Mesodermal cell (in vitro differentiated cells): ENCODE measurements at regions not wholly inside any gene's neighbourhood (a gene's known extent, or its start where the extent isn't known, plus 50 kb on each side); places are given as distances from the start of the nearest gene placed in this dataset.

Source experiments
- H3K27ac ChIP-seq: 2 replicates; pipeline ENCODE4 v1.7.0; 2013; ENCODE audit warnings: mild to moderate bottlenecking, low read depth, low read length, moderate library complexity; ENCODE audit not compliant: severe bottlenecking
- H3K36me3 ChIP-seq: 2 replicates; pipeline ENCODE4 v1.7.1; 2013; ENCODE audit warnings: mild to moderate bottlenecking, low read length, moderate library complexity; ENCODE audit not compliant: control insufficient read depth, insufficient read depth
- H3K4me1 ChIP-seq: one replicate; pipeline ENCODE4 v1.7.1; 2013; ENCODE audit warnings: mild to moderate bottlenecking, low read length; ENCODE audit not compliant: insufficient read depth, control insufficient read depth, poor library complexity, severe bottlenecking
- H3K4me3 ChIP-seq: 2 replicates; pipeline ENCODE4 v1.7.0; 2013; ENCODE audit warnings: low read length, control low read depth, mild to moderate bottlenecking; ENCODE audit not compliant: insufficient read depth, poor library complexity, severe bottlenecking; ENCODE audit errors: extremely low read depth
- H3K9me3 ChIP-seq: 2 replicates; pipeline ENCODE4 v1.7.1; 2013; ENCODE audit warnings: mild to moderate bottlenecking, low read length, moderate library complexity; ENCODE audit not compliant: control insufficient read depth
- WGBS, 2 experiments: methylation state at CpG; one replicate each; pipeline ENCODE4 v1.1.5; 2013; ENCODE audit warnings: missing lambda C conversion rate in 2 of 2; ENCODE audit not compliant: insufficient coverage in 2 of 2; 5-methylcytosine and 5-hydroxymethylcytosine counted together

DNA sequence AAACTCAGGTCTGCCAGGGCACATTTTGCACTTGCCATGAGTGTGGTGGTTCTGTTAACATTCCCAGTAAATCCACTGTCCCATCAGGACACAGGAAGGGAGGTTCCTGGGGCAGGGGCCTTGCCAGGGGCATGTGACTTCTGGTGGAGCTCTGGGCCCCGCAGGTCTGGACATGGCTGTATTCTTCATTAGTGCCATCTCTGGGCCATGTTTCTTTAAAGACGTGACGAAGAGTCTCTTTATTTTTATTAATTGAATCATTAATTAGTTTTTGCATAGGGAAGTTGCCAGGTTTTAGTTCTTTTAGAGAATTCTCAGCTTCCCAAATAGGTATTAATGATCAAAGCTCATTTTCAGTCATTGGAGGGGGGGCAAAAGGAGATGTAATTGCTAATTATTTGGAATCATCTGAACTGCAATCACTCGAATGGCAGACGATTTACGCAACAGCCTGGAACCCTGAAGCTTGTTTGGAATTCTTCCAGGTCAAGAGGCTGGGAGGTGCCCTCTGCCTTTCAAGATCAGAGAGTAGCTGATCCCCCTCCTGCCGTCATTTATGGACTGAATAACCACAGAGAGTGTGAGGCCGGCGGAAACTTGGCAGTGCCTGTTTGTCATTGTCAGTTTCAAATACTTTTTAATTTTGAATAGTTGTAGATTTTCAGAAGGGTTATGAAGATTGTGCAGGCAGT is 106.2 kb downstream of the RTP5 start:
- Histone ChIP-seq H3K36me3 (peaks cover 5% of the 10 kb centered on the region), H3K4me3 (no peak overlapping the region), H3K27ac (no peak overlapping the region), H3K9me3 (no peaks in the 10 kb centered on the region), H3K4me1 (no peaks in the 10 kb centered on the region)
- 86 to 96% methylated on average over 4 of the region's 9 CpGs for WGBS, 2 experiments

- no peak overlapping the region for H3K4me3 ChIP-seq
- H3K27ac ChIP-seq = no peak overlapping the region
- no peaks in the 10 kb centered on the region for H3K4me1 ChIP-seq
- 85 to 88% methylated on average over 11 of the region's 12 CpGs for WGBS, 2 experiments
- H3K36me3 ChIP-seq = peaks cover 5% of the 10 kb centered on the region
- H3K9me3 ChIP-seq = no peaks in the 10 kb centered on the region
These were observed 106.8 kb downstream of the RTP5 start for GRCh38 chr2:241976296-241976695.

- 95 to 97% methylated on average over 11 of the region's 14 CpGs for WGBS, 2 experiments
- H3K36me3 ChIP-seq = peaks cover 2% of the 10 kb centered on the region
- H3K27ac ChIP-seq = no peak overlapping the region
- H3K9me3 ChIP-seq = no peaks in the 10 kb centered on the region
- no peaks in the 10 kb centered on the region for H3K4me1 ChIP-seq
- no peak overlapping the region for H3K4me3 ChIP-seq
These were observed 108.2 kb downstream of the RTP5 start for GRCh38 chr2:241977557-241978300.

DNA sequence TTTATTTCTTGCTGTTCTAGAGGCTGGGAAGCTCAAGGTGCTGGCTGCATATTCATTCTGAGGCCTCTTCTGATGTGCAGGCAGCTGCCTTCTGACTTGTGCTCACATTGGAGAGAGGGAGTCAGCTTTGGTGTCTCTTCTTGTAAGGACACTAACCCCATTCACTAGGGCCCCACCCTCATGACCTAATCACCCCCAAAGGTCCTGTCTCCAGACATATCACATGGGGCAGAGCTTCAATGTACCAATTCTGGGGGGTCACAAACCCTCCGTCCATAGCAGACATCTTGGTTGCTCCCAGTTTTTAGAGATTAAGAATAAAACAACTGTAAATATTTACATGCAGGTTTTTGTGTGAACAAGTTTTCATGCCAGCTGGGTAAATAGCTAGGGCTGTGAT is 109.1 kb downstream of the RTP5 start:
- H3K4me3 ChIP-seq = no peak overlapping the region

GRCh38 chr2:241980193-241980592 is 110.7 kb downstream of the RTP5 start:
- no peaks in the 10 kb centered on the region for H3K9me3 ChIP-seq
- no peaks in the 10 kb centered on the region for H3K4me1 ChIP-seq
- 88 to 90% methylated on average over 5 to 6 of the region's 6 CpGs for WGBS, 2 experiments

More for the DNA sequence above, 109.1 kb downstream of the RTP5 start:
- Histone ChIP-seq H3K27ac (no peak overlapping the region), H3K9me3 (no peaks in the 10 kb centered on the region), H3K4me1 (no peaks in the 10 kb centered on the region), H3K36me3 (no peaks in the 10 kb centered on the region)
- no CpG with 5 or more reads among the region's 1 CpG for WGBS, 2 experiments

DNA sequence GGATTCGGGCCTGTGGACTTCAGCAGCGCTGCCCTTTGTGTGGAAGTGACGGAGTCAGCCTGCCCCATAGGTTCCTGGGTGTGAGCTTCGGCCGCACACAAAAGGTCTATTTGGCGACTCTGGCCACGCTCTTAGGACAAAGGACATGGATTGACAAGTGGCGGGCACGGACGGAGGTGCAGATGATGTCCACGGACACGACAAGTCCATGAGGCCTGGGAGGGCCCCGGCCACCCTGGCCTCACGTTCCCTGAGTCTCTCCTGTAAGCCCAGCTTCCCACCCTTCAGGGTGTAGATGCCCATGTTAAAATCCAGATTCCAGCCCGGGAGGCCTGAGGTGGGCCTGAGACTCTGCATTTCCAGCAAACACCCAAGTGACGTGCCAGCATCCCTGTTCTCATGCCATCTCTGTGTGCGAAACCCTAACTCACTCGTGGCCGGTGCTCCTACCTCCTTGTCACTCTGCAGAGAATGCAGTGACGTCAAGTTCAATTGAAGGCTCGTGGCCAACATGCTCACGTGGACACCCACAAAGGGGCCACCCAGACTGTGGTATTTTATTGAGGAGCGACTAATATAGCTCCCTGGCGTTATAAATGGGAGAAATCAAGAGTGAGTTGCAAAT is 111.7 kb downstream of the RTP5 start:
- no peak overlapping the region for H3K4me3 ChIP-seq
- no peaks in the 10 kb centered on the region for H3K9me3 ChIP-seq
- no peaks in the 10 kb centered on the region for H3K4me1 ChIP-seq
- no peak overlapping the region for H3K27ac ChIP-seq
- no peaks in the 10 kb centered on the region for H3K36me3 ChIP-seq
- WGBS, 2 experiments = 92 to 96% methylated on average over 22 to 24 of the region's 24 CpGs

More at GRCh38 chr2:241980193-241980592, 110.7 kb downstream of the RTP5 start:
- Histone ChIP-seq H3K36me3 (no peaks in the 10 kb centered on the region), H3K27ac (no peak overlapping the region), H3K4me3 (no peak overlapping the region)

- Histone ChIP-seq H3K4me3 (no peak overlapping the region), H3K36me3 (no peaks in the 10 kb centered on the region), H3K27ac (no peak overlapping the region), H3K4me1 (no peaks in the 10 kb centered on the region), H3K9me3 (no peaks in the 10 kb centered on the region)
- WGBS, 2 experiments = 94 to 95% methylated on average over 20 of the region's 23 CpGs
These were observed 113.4 kb downstream of the RTP5 start for GRCh38 chr2:241982706-241983570.

- no peak overlapping the region for H3K27ac ChIP-seq
- no peaks in the 10 kb centered on the region for H3K36me3 ChIP-seq
- whole genome bisulfite sequencing, 2 experiments = 96 to 97% methylated on average over 16 to 17 of the region's 22 CpGs
- H3K9me3 ChIP-seq = no peaks in the 10 kb centered on the region
- no peaks in the 10 kb centered on the region for H3K4me1 ChIP-seq
- H3K4me3 ChIP-seq = no peak overlapping the region
These were observed 114.2 kb downstream of the RTP5 start for GRCh38 chr2:241983571-241984270.

- Histone ChIP-seq H3K36me3 (no peaks in the 10 kb centered on the region), H3K4me1 (no peaks in the 10 kb centered on the region), H3K9me3 (no peaks in the 10 kb centered on the region), H3K27ac (no peak overlapping the region), H3K4me3 (no peak overlapping the region)
- 85 to 87% methylated on average over 11 to 12 of the region's 12 CpGs for WGBS, 2 experiments
These were observed 114.7 kb downstream of the RTP5 start for GRCh38 chr2:241984271-241984655.

DNA sequence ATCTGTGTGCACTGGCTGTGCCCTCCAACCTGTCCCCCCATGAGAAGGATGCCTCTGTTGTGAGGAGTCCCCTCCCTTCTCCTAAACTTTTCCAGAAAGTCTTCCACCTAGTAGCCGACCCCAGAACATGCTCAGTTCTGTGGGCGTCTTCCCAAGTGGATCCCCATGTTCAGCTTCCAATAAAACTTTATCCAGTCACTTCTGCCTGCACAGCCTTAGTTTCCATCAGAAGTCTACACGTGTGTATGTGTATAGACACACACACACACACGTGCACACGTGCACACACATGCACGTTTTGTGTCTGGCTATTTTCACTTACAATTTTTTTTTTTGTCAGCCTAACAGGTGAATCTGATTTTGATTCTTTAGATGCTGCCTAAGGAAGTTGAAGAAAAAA is 115.1 kb downstream of the RTP5 start:
- WGBS, 2 experiments = 91 to 94% methylated on average over 6 of the region's 6 CpGs
- Histone ChIP-seq H3K4me3 (no peak overlapping the region), H3K36me3 (no peaks in the 10 kb centered on the region), H3K9me3 (no peaks in the 10 kb centered on the region), H3K4me1 (no peaks in the 10 kb centered on the region), H3K27ac (no peak overlapping the region)
